ENCODE measurements at regions not wholly inside any gene's neighbourhood (a gene's known extent, or its start where the extent isn't known, plus 50 kb on each side); places are given as distances from the start of the nearest gene placed in this dataset.

DNA sequence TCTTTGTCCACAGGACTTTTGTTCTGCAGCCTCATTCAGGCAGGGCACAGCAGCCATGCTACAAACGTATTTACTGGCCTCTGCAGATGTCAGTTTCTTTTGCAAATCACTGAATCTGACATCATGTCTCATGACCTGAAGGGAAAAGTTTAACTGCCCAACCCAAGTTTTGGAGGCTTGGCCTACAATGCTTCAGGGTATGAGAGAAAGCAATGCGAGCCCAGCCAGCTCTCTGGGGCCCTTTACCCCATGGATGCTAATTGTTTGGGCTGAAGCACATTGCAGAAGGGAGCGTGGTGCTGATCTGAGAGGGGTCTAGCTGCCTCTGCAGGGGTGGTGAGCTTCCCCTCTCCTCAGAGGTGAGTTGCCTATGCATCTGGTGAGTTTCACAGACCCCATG is 179.9 kb upstream of the CXCL12 start:
- Histone ChIP-seq H3K4me1 (replicated peaks; ENCODE audit: insufficient read depth) (no peaks in the 10 kb centered on the region), H3K9me2 (ENCODE audit: insufficient read depth) (no peaks in the 10 kb centered on the region), H4K20me1 (ENCODE audit: insufficient read depth) (no peaks in the 10 kb centered on the region), H3K9me3 (ENCODE audit: insufficient read depth, low read depth) (no peaks in the 10 kb centered on the region), H3K4me3 (no peak overlapping the region), H3K36me3 (ENCODE audit: low read depth) (no peaks in the 10 kb centered on the region), H3K79me2 (ENCODE audit: low read depth) (no peaks in the 10 kb centered on the region), H3F3A (ENCODE audit: insufficient read depth, low read depth) (no peaks in the 10 kb centered on the region), H3K27ac (no peak overlapping the region), H3K4me2 (no peak overlapping the region), H3K27me3 (ENCODE audit: insufficient read depth, low read depth) (peaks cover 43% of the 10 kb centered on the region), H2AFZ (no peak overlapping the region)
- ChIA-PET POLR2A (ENCODE audit: unreplicated experiment) (no interaction called here), CTCF (no interaction called here)
- intact Hi-C loops (cut with micrococcal nuclease; ENCODE audit: unreplicated experiment), result no loop called here
- no TSS peak for BruUV-seq (replicated peaks)
- TF ChIP-seq, protein P1, sequence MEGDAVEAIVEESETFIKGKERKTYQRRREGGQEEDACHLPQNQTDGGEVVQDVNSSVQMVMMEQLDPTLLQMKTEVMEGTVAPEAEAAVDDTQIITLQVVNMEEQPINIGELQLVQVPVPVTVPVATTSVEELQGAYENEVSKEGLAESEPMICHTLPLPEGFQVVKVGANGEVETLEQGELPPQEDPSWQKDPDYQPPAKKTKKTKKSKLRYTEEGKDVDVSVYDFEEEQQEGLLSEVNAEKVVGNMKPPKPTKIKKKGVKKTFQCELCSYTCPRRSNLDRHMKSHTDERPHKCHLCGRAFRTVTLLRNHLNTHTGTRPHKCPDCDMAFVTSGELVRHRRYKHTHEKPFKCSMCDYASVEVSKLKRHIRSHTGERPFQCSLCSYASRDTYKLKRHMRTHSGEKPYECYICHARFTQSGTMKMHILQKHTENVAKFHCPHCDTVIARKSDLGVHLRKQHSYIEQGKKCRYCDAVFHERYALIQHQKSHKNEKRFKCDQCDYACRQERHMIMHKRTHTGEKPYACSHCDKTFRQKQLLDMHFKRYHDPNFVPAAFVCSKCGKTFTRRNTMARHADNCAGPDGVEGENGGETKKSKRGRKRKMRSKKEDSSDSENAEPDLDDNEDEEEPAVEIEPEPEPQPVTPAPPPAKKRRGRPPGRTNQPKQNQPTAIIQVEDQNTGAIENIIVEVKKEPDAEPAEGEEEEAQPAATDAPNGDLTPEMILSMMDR (conservative IDR thresholded peaks at IDR 0.05), result no peak
- no peak for TF ChIP-seq EZH2 (IDR thresholded peaks at IDR 0.05; ENCODE audit: low read depth)
- DNase-seq, result no peak

DNA sequence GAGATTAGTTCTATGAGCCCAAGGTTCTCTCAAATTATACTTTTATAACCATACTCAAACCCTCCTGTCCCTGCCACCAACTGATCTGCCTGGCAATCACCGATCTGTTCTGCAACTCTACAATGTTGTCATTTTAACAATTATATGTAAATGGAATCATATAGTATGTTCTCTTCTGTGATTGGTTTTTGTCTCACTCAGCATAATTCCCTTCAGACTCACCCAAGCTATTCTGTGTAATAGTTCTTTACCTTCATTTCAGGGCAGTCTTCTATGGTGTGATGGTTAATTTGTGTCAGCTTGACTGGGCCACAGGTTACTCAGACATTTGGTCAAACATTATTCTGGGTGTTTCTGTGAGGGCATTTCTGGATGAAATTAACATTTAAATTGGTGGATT is 181.9 kb upstream of the CXCL12 start:
- no peaks in the 10 kb centered on the region for H3K9me2 ChIP-seq (ENCODE audit: insufficient read depth)
- intact Hi-C loops (cut with micrococcal nuclease; ENCODE audit: unreplicated experiment), result no loop called here
- CTCF ChIA-PET, result no interaction called here

DNA sequence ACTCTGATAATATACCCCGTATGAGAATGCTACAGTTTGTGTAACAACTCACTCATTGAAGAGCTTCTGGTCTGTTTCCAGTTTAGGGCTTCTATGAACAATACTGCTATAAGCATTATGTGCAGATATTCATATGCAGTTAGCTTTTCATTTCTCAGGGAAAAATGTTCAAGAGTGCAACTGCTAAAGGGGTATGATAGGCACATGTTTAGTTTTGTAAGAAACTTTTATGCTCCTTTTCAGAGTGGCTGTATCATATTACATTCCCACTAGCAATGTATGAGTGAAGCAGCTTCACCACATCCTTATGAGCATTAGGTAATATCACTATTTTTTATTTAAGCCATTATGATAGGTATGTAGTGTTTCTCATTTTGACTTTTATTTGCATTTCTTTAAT is 182.6 kb upstream of the CXCL12 start:
- H4K20me1 ChIP-seq (ENCODE audit: insufficient read depth), result no peaks in the 10 kb centered on the region
- no TSS peak for BruUV-seq (replicated peaks)
- no peak for DNase-seq
- H3K4me2 ChIP-seq, result no peak overlapping the region
- no peaks in the 10 kb centered on the region for H3K79me2 ChIP-seq (ENCODE audit: low read depth)
- no peaks in the 10 kb centered on the region for H3K9me3 ChIP-seq (ENCODE audit: insufficient read depth, low read depth)
- intact Hi-C loops (cut with micrococcal nuclease; ENCODE audit: unreplicated experiment), result no loop called here
- H3K27ac ChIP-seq, result no peak overlapping the region
- ChIA-PET CTCF (no interaction called here), POLR2A (ENCODE audit: unreplicated experiment) (no interaction called here)
- H2AFZ ChIP-seq, result no peak overlapping the region
- no peaks in the 10 kb centered on the region for H3F3A ChIP-seq (ENCODE audit: insufficient read depth, low read depth)
- no peaks in the 10 kb centered on the region for H3K9me2 ChIP-seq (ENCODE audit: insufficient read depth)
- no peaks in the 10 kb centered on the region for H3K4me1 ChIP-seq (replicated peaks; ENCODE audit: insufficient read depth)
- no peak overlapping the region for H3K4me3 ChIP-seq
- TF ChIP-seq, protein P1 (conservative IDR thresholded peaks at IDR 0.05), result no peak
- H3K27me3 ChIP-seq (ENCODE audit: insufficient read depth, low read depth), result peaks cover 40% of the 10 kb centered on the region
- H3K36me3 ChIP-seq (ENCODE audit: low read depth), result no peaks in the 10 kb centered on the region

More for the DNA sequence above, 181.9 kb upstream of the CXCL12 start:
- BruUV-seq (replicated peaks), result no TSS peak
- no peaks in the 10 kb centered on the region for H4K20me1 ChIP-seq (ENCODE audit: insufficient read depth)
- peaks cover 43% of the 10 kb centered on the region for H3K27me3 ChIP-seq (ENCODE audit: insufficient read depth, low read depth)
- no peaks in the 10 kb centered on the region for H3K79me2 ChIP-seq (ENCODE audit: low read depth)
- H3K9me3 ChIP-seq (ENCODE audit: insufficient read depth, low read depth), result no peaks in the 10 kb centered on the region
- H3K4me3 ChIP-seq, result no peak overlapping the region
- DNase-seq, result no peak
- no peak overlapping the region for H2AFZ ChIP-seq
- POLR2A ChIA-PET (ENCODE audit: unreplicated experiment), result no interaction called here
- no peak for TF ChIP-seq EZH2 (IDR thresholded peaks at IDR 0.05; ENCODE audit: low read depth)
- TF ChIP-seq, protein P1 (conservative IDR thresholded peaks at IDR 0.05), result no peak
- H3F3A ChIP-seq (ENCODE audit: insufficient read depth, low read depth), result no peaks in the 10 kb centered on the region
- no peaks in the 10 kb centered on the region for H3K36me3 ChIP-seq (ENCODE audit: low read depth)
- no peaks in the 10 kb centered on the region for H3K4me1 ChIP-seq (replicated peaks; ENCODE audit: insufficient read depth)
- H3K27ac ChIP-seq, result no peak overlapping the region
- no peak overlapping the region for H3K4me2 ChIP-seq

Measured in PC-9 (cell line).